Neural cell (in vitro differentiated cells): ENCODE measurements at regions not wholly inside any gene's neighbourhood (a gene's known extent, or its start where the extent isn't known, plus 50 kb on each side); places are given as distances from the start of the nearest gene placed in this dataset.

Experiments
- H2AFZ ChIP-seq: fragments of 200-600, 300-800 bp; sonication (generic), shearing (Covaris generic); 2 replicates; pipeline ENCODE4 v1.6.0; 2014; ENCODE audit warnings: low read depth, mild to moderate bottlenecking, antibody characterized with exemption, low read length, moderate library complexity
- H3F3A ChIP-seq: fragments of 200-600 bp; shearing (Covaris generic); 2 replicates; pipeline ENCODE4 v1.6.1; 2016; ENCODE audit warnings: mild to moderate bottlenecking, moderate library complexity, mixed read lengths, antibody characterized with exemption, low read length; ENCODE audit not compliant: insufficient read depth, poor library complexity, severe bottlenecking
- H3K27ac ChIP-seq: fragments of 200-600, 300-800 bp; sonication (generic), shearing (Covaris generic); 2 replicates; pipeline ENCODE4 v1.5.1; 2014; ENCODE audit warnings: mild to moderate bottlenecking, low read length, moderate library complexity
- H3K27me3 ChIP-seq: fragments of 300-800, 200-600 bp; sonication (generic), shearing (Covaris generic); 2 replicates; pipeline ENCODE4 v1.6.0; 2014; ENCODE audit warnings: mild to moderate bottlenecking, low read depth, low read length, moderate library complexity; ENCODE audit not compliant: insufficient read depth
- H3K36me3 ChIP-seq: fragments of 300-800, 200-600 bp; sonication (generic), shearing (Covaris generic); 2 replicates; pipeline ENCODE4 v1.5.1; 2014; ENCODE audit warnings: mild to moderate bottlenecking, antibody characterized with exemption, low read length, moderate library complexity; ENCODE audit not compliant: insufficient read depth
- H3K4me2 ChIP-seq: fragments of 300-800, 200-600 bp; sonication (generic), shearing (Covaris generic); 2 replicates; pipeline ENCODE4 v1.6.0; 2014; ENCODE audit warnings: mild to moderate bottlenecking, low read length
- H3K4me3 ChIP-seq: fragments of 300-800, 200-600 bp; sonication (generic), shearing (Covaris generic); 2 replicates; pipeline ENCODE4 v1.5.1; 2014; ENCODE audit warnings: mild to moderate bottlenecking, low read length, moderate library complexity
- H3K79me2 ChIP-seq: fragments of 200-600 bp; shearing (Covaris generic); replicated peaks from 2 replicates; pipeline ENCODE4 v1.6.0; 2014; ENCODE audit warnings: mild to moderate bottlenecking, low read length, moderate library complexity; ENCODE audit not compliant: insufficient read depth
- H3K9ac ChIP-seq: fragments of 300-800, 200-600 bp; sonication (generic), shearing (Covaris generic); 2 replicates; pipeline ENCODE4 v1.6.1; 2016; ENCODE audit warnings: mild to moderate bottlenecking, low read length, mixed read lengths
- H3K9me2 ChIP-seq: fragments of 200-600 bp; shearing (Covaris generic); 2 replicates; pipeline ENCODE4 v1.6.1; 2016; ENCODE audit warnings: mild to moderate bottlenecking, low read length, mixed read lengths; ENCODE audit not compliant: insufficient read depth
- H3K9me3 ChIP-seq: fragments of 200-600, 300-800 bp; sonication (generic), shearing (Covaris generic); 2 replicates; pipeline ENCODE4 v1.6.1; 2016; ENCODE audit warnings: mild to moderate bottlenecking, mixed run types, low read length, moderate library complexity, mixed read lengths
- H4K20me1 ChIP-seq: fragments of 200-600 bp; shearing (Covaris generic); 2 replicates; pipeline ENCODE4 v1.6.1; 2016; ENCODE audit warnings: mild to moderate bottlenecking, mixed run types; ENCODE audit not compliant: insufficient read depth
- CTCF ChIP-seq: fragments of 450-650 bp; IDR thresholded peaks from 2 replicates; pipeline ENCODE4 v1.5.1; 2014; ENCODE audit warnings: antibody characterized with exemption, mild to moderate bottlenecking, moderate library complexity; ENCODE audit not compliant: poor library complexity, severe bottlenecking
- EP300 ChIP-seq: fragments of 450-650 bp; conservative IDR thresholded peaks from 2 replicates; pipeline ENCODE4 v1.6.1; 2014; ENCODE audit warnings: antibody characterized with exemption, mild to moderate bottlenecking, moderate library complexity; ENCODE audit not compliant: poor library complexity, severe bottlenecking
- EZH2 ChIP-seq: fragments of 200-600, 300-800 bp; shearing (Covaris generic), sonication (generic); IDR thresholded peaks from 2 replicates; pipeline ENCODE4 v1.6.1; 2014; ENCODE audit warnings: antibody characterized with exemption, low read length, borderline replicate concordance, mild to moderate bottlenecking; ENCODE audit not compliant: insufficient read depth, poor library complexity, severe bottlenecking
- MXI1 ChIP-seq: fragments of 450-650 bp; conservative IDR thresholded peaks from 2 replicates; pipeline ENCODE4 v1.6.1; 2014; ENCODE audit warnings: antibody characterized with exemption, mild to moderate bottlenecking; ENCODE audit not compliant: poor library complexity, severe bottlenecking
- POLR2AphosphoS5 ChIP-seq: IDR thresholded peaks from 2 replicates; pipeline ENCODE4 v1.6.1; 2012
- RAD21 ChIP-seq: fragments of 450-650 bp; conservative IDR thresholded peaks from 2 replicates; pipeline ENCODE4 v1.6.1; 2014; ENCODE audit warnings: antibody characterized with exemption, mild to moderate bottlenecking, moderate library complexity
- REST ChIP-seq: IDR thresholded peaks from 2 replicates; pipeline ENCODE4 v1.6.1; 2012; ENCODE audit warnings: borderline replicate concordance
- SMC3 ChIP-seq: fragments of 450-650 bp; conservative IDR thresholded peaks from 2 replicates; pipeline ENCODE4 v1.6.1; 2014; ENCODE audit warnings: antibody characterized with exemption, mild to moderate bottlenecking, moderate library complexity; ENCODE audit not compliant: poor library complexity
- TAF1 ChIP-seq: IDR thresholded peaks from 2 replicates; pipeline ENCODE4 v1.6.1; 2012; ENCODE audit warnings: low read depth

DNA sequence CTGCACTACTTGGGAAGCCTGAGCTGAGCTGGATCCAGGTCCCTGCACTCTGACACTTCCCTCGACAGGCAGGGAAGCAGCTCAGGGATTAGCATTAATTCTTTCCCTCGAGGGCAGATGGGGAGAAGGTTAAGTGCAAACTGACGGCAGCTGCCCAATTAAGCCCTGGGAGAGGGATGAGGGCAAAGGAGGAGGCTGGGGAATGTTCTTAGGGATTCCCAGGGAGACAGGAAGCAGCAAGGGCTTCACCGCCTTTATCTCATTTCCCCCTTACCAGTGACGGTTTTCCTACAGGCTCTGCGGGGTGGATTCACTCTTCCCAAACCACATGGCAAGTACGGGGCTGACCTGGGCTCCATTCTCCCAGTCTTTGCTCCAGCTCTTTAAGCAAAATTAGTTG lies 519.0 kb upstream of the PROK2 start:
- no peak overlapping the region for H2AFZ ChIP-seq

GRCh38 chr3:72301779-72302178 lies 516.8 kb upstream of the PROK2 start:
- Histone ChIP-seq H3K36me3 (no peaks in the 10 kb centered on the region), H2AFZ (no peak overlapping the region), H3K9ac (no peak overlapping the region), H3K27ac (no peak overlapping the region), H3F3A (no peaks in the 10 kb centered on the region), H3K9me2 (no peaks in the 10 kb centered on the region), H3K4me2 (no peak overlapping the region), H4K20me1 (no peaks in the 10 kb centered on the region), H3K4me3 (no peak overlapping the region), H3K79me2 (no peaks in the 10 kb centered on the region), H3K9me3 (no peaks in the 10 kb centered on the region), H3K27me3 (no peaks in the 10 kb centered on the region)
- TF ChIP-seq POLR2AphosphoS5 (no peak), TAF1 (no peak), EP300 (no peak)

More for the DNA sequence above, 519.0 kb upstream of the PROK2 start:
- Histone ChIP-seq H3K27me3 (no peaks in the 10 kb centered on the region), H3K36me3 (no peaks in the 10 kb centered on the region), H3K4me3 (no peak overlapping the region), H3K4me2 (no peak overlapping the region), H3F3A (no peaks in the 10 kb centered on the region), H4K20me1 (no peaks in the 10 kb centered on the region), H3K27ac (no peak overlapping the region), H3K9me3 (no peaks in the 10 kb centered on the region), H3K79me2 (no peaks in the 10 kb centered on the region), H3K9ac (no peak overlapping the region), H3K9me2 (no peaks in the 10 kb centered on the region)
- no peak for TF ChIP-seq EP300
- TF ChIP-seq TAF1: no peak
- no peak for TF ChIP-seq POLR2AphosphoS5
- no peak for TF ChIP-seq MXI1
- TF ChIP-seq REST: peak; percentile 64

DNA sequence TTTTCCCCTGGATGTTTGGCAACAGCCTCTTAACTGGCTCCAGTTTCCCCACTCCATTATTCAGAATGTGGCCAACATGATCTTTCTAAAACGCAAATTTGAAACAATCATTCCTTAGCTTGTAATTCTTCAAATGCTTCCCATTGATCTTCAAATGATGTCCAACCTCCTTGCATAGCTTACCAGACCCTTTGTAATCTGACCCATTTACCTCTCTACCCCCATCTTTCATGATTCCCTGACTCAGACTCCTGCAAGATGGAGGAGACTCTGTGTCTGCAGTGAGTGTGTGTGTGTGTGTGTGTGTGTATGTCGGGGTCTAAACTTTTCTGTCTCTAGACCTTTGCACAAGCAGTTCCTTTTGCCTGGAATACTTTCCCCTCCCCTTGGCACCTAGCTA lies 515.7 kb upstream of the PROK2 start:
- H3K79me2 ChIP-seq: no peaks in the 10 kb centered on the region
- H3K27me3 ChIP-seq: no peaks in the 10 kb centered on the region
- no peak overlapping the region for H3K9ac ChIP-seq
- no peak overlapping the region for H3K27ac ChIP-seq
- no peaks in the 10 kb centered on the region for H3K9me2 ChIP-seq
- H3K4me3 ChIP-seq: no peak overlapping the region
- no peak overlapping the region for H2AFZ ChIP-seq
- H3K9me3 ChIP-seq: no peaks in the 10 kb centered on the region
- no peaks in the 10 kb centered on the region for H3F3A ChIP-seq
- no peaks in the 10 kb centered on the region for H3K36me3 ChIP-seq
- H4K20me1 ChIP-seq: no peaks in the 10 kb centered on the region
- TF ChIP-seq RAD21 (no peak), TAF1 (no peak), EZH2 (no peak), MXI1 (no peak), POLR2AphosphoS5 (no peak), SMC3 (no peak), REST (no peak), EP300 (no peak), CTCF (no peak)
- H3K4me2 ChIP-seq: no peak overlapping the region
